Fibroblast of upper back skin (primary cell): ENCODE measurements at regions not wholly inside any gene's neighbourhood (a gene's known extent, or its start where the extent isn't known, plus 50 kb on each side); places are given as distances from the start of the nearest gene placed in this dataset.

ENCODE experiments used
- DNase-seq: peaks from one replicate; pipeline ENCODE4 v3.0.0-alpha.2; 2013

- DNase-seq = no peak
Observed at GRCh38 chr5:86786955-86787354, 169.2 kb downstream of the COX7C start.

GRCh38 chr5:86795659-86796058 lies 177.9 kb downstream of the COX7C start:
- no peak for DNase-seq

- peak; percentile 1 for DNase-seq
Observed at GRCh38 chr5:86797677-86798076, 179.9 kb downstream of the COX7C start.

- DNase-seq = no peak
Observed at GRCh38 chr5:86806206-86806605, 188.5 kb downstream of the COX7C start.

- no peak for DNase-seq
Observed at GRCh38 chr5:86807046-86808031, 189.6 kb downstream of the COX7C start.

DNA sequence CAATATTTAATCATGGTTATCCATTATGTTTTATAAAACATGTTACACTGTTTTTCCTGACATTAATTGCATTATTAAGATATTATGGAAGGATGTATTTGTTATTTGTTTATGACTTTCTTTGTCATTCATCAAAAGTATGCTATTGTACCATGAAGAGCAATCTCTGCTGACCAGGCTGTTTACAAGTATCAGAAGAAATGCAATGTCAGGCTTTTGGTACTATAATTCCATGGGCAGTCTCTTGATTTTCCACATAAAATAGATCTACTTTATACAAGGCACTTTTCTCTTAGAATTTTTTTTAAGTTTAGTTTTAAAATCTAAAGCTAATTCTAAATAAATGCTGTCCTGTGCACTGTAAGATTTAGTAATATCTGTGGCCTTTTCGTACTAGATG lies 196.6 kb downstream of the COX7C start:
- DNase-seq = no peak

GRCh38 chr5:86814907-86815306 lies 197.2 kb downstream of the COX7C start:
- DNase-seq = no peak

DNA sequence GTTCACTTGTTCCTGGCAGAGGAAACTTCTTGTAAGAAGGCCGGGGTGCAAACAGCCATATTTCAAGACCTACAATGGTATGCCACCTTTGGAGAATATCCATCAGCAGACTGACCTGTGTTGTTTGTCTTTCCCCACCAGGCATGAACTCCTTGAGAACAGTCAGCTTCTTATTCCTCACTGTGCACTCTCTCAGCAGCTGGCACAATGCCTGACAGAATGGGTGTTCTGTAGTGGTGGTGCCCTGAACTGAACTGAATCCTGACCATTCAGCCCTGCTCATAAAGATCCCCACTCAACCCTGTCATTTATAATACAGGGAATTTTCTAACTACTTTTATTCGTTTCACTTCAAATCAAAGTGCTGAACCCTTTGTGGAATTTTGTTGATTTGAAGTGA lies 206.9 kb downstream of the COX7C start:
- no peak for DNase-seq

GRCh38 chr5:86831128-86831527 lies 213.4 kb downstream of the COX7C start:
- no peak for DNase-seq

- no peak for DNase-seq
Observed at GRCh38 chr5:86833868-86834267, 216.1 kb downstream of the COX7C start.

DNA sequence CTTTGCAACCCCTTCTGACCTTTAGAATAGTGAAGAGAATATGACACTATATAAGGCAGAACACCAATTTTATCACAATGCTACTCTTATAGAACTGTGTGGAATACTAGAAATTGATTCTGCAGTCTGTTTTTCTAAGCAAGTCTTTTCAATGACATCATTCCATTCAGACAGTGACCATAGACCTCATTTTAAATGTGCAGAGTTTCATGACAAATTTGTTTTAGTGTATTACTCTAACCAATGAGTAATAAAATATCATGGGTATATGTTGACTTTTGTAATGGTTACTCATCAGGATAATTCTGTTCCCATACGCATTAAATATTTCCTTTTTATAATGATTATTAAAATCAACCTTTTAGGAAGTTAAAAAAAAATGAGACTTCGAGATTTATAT lies 219.9 kb downstream of the COX7C start:
- peak; percentile 15 for DNase-seq

- peak; percentile 11 for DNase-seq
Observed at GRCh38 chr5:86838083-86838482, 220.3 kb downstream of the COX7C start.

DNA sequence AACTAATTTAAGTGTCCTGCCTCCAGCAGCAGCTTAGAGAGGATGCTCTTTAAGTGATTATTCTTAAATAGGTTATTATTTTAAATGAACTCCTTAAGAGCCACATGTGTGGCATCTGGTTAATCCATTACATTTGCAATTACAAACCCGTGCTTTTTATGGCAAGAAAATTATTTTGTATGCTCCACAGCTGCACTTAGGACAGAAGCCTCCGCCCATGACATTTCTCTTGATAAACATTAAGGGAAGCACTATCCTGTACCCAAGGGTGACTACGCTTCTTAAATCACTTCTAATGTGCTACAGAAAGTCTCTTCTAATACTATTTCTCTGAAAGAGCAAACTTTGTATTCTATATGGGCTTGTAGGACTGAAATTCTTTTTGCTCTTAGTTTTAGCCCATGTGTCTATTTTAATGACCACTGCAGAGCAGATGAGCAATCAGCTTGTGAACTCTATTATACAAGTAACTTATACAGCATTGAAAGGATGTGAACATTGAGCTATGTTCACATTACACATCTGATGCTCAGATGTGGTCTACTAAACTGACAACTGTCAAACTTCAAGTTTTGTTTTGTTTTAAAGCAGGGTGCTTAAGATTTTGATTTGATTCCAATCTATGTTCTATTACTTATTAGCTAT lies 223.4 kb downstream of the COX7C start:
- no peak for DNase-seq

DNA sequence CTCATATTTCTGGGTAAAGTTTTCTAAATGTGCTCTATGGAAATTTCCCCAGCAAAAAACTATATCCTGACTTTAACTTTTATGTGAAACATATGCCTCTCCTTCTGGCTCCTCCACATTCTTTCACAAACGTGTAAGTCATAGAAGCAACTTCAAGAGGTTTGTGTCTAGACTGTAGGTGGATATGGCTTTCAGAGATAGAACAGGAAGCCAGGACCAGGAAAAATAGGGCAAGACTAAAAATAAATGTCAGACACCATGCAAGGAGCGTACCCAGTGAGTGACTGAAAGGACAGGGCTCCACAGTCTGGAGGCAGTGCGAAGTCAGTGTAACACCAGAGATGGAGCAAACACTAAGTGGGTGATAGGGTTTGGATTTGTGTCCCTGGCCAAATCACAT lies 240.7 kb downstream of the COX7C start:
- DNase-seq = no peak

- no peak for DNase-seq
Observed at GRCh38 chr5:86861512-86861911, 243.8 kb downstream of the COX7C start.

- no peak for DNase-seq
Observed at GRCh38 chr5:86862093-86862492, 244.4 kb downstream of the COX7C start.

DNA sequence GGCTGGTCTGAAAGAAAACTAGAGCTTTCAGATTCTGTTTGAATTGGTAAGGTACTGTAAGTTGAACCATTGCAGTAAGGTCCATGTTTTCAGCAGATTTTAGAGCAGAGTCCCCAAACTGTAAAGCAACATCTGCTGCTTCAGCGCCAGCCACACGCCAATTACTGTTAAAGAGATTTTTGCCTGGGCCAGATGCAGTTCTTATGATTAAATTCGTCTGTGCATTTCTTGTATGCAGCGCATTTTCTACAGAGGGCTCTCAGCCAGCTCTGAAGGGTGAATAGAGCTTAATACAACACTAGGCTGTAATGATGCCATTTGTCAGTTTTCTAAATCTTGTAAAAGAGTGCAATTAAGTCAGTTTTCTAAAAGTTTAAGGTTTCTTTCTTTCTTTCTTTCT lies 246.3 kb downstream of the COX7C start:
- no peak for DNase-seq

- DNase-seq = no peak
Observed at GRCh38 chr5:86865256-86865785, 247.6 kb downstream of the COX7C start.

DNA sequence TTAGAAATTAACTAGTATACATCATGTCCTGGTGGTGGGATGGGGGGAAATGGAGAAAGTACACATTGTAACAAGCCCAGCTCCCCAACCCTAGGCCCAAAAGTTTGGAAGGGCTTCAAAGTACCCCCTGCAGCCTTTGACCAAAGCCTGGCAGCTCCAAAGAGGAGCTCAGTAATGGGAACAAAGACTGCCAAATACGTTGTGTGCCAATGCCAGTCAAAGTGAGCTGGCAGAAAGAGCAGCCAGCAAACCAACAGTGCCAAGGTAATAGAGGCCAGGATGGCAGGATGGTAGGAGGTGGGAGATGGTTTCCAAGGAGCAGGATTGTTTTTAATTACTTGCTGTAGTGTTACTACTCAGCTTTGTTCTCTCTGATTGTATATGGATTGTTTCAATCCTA lies 248.3 kb downstream of the COX7C start:
- DNase-seq = no peak

- no peak for DNase-seq
Observed at GRCh38 chr5:86869268-86869667, 251.5 kb downstream of the COX7C start.

DNA sequence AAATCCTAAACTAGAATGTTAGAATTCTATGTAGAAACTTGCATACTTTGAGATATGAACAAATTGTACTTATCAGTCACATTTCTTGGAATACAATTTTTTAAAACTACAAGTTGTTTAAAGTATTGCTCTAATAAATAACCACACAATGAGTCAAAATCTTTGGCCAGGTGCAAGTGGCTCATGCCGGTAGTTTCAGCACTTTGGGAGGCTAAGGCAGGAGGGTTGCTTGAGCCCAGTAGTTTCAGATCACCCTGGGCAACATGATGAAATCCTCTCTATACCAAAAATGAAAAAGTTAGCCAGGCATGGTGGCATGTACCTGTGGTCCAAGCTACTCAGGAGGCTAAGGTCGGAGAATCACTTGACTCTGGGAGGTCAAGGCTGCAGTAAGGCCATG lies 257.8 kb downstream of the COX7C start:
- DNase-seq = no peak

DNA sequence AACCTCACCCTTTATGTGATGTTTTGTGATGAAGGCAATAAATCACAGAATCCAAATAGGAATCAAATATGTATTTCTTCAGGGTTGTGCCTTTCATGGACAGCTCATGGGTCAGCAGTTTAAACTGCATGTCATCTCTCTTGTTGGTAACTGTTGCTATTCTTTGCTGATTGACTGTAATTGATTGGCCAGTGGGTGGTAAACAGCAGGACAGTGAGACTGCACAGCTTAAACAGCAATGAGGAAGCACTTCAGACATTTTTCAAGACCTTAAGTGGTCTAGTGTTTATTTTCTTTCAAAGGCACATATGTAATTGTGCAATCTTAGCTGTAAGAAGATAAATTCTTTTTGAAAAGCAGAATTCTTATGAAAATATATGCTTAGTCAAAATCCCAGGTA lies 260.5 kb downstream of the COX7C start:
- DNase-seq = no peak

GRCh38 chr5:86879086-86879485 lies 261.3 kb downstream of the COX7C start:
- no peak for DNase-seq

DNA sequence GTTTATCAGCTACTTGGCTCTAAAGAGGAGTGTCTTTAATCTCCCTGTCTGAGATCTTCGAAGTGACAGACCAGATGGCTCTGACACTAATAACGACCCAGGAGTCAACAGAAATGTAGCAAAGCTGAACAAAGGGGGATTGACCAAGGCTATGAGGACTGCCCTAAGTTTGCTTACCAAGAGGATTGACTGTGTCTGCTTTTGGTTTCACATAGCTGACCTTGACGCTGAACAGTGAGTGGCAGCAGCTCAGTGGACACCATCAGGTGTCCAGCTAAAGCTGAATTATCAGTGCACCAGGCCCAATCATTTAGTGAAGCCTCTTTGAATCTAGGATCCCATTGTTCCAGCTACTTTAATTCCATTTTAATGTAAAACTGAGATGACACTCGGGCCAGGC lies 262.6 kb downstream of the COX7C start:
- no peak for DNase-seq
